ENCODE measurements at regions not wholly inside any gene's neighbourhood (a gene's known extent, or its start where the extent isn't known, plus 50 kb on each side); places are given as distances from the start of the nearest gene placed in this dataset.

DNA sequence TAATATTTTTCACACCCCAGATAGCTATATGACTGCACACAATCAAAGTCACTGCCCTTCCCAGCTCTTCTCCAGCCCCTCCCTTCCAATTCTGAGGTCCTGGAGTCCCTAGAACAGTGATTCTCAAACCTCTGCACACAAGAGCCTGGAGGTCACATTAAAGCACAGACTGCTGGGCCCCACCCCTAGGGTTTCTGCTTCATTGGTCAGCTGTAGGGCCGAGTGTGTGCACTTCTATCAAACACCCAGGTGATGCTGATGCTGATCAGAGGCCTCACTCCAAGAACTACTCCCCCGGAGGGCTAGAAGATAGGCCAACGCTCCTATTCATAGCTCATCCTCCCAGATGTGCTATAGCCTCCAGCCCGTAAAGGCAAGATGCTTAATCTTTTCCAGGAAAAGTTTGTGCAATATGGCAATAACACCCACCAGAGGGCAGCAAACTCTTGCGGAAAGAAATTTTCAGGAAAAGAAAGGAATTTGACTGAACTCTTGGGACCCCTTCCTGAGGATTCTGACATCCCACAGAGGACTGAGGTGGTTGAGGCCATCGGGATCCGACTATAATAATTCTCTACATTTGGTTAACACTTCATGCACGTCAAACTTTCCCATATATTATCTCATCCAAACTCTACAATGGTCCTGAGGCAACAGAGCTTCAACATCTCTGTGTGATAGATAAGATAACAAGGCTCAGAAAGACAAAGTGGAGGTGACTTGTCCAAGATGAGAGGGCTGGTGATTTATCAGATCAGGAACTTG lies 194.2 kb upstream of the PKDCC start:
- no peak for TF ChIP-seq E2F6 (IDR thresholded peaks at IDR 0.05; ENCODE audit: borderline replicate concordance, low read depth)
- no peak for TF ChIP-seq POLR2A (IDR thresholded peaks at IDR 0.05; ENCODE audit: low read length)
- TF ChIP-seq JUN (IDR thresholded peaks at IDR 0.05): no peak

Data from A549 (cell line).